GM12875 (cell line): ENCODE measurements at regions not wholly inside any gene's neighbourhood (a gene's known extent, or its start where the extent isn't known, plus 50 kb on each side); places are given as distances from the start of the nearest gene placed in this dataset.

Source experiments
- H3K4me3 ChIP-seq: one replicate; pipeline ENCODE4 v1.5.1; 2011; ENCODE audit warnings: low read depth, low read length, control low read depth
- CTCF ChIP-seq: IDR thresholded peaks from 2 replicates; pipeline ENCODE4 v1.5.1; 2011; ENCODE audit warnings: low read depth, mild to moderate bottlenecking, control low read depth, inconsistent platforms, low read length, moderate library complexity, borderline replicate concordance; ENCODE audit not compliant: insufficient read depth

GRCh38 chr18:40565805-40566509 is 1389.1 kb upstream of the PIK3C3 start:
- no peak for TF ChIP-seq CTCF
- no peak overlapping the region for H3K4me3 ChIP-seq

GRCh38 chr18:40559556-40559955 is 1395.5 kb upstream of the PIK3C3 start:
- no peak overlapping the region for H3K4me3 ChIP-seq
- TF ChIP-seq CTCF: no peak

GRCh38 chr18:40558706-40559392 is 1396.2 kb upstream of the PIK3C3 start:
- no peak for TF ChIP-seq CTCF
- no peak overlapping the region for H3K4me3 ChIP-seq

GRCh38 chr18:40555914-40556313 is 1399.1 kb upstream of the PIK3C3 start:
- no peak for TF ChIP-seq CTCF
- H3K4me3 ChIP-seq: no peak overlapping the region

GRCh38 chr18:40553029-40553428 is 1402.0 kb upstream of the PIK3C3 start:
- TF ChIP-seq CTCF: no peak
- no peak overlapping the region for H3K4me3 ChIP-seq

GRCh38 chr18:40546875-40547274 is 1408.2 kb upstream of the PIK3C3 start:
- no peak overlapping the region for H3K4me3 ChIP-seq
- TF ChIP-seq CTCF: no peak

- TF ChIP-seq CTCF: no peak
- H3K4me3 ChIP-seq: no peak overlapping the region
Observed at GRCh38 chr18:40534723-40535122, 1420.3 kb upstream of the PIK3C3 start.
